ENCODE measurements at regions not wholly inside any gene's neighbourhood (a gene's known extent, or its start where the extent isn't known, plus 50 kb on each side); places are given as distances from the start of the nearest gene placed in this dataset.
"Not testable (repeated sequence)": the region's sequence is repeated elsewhere in the genome, so short reads cannot be mapped to it uniquely, and the experiment has no call there.

DNA sequence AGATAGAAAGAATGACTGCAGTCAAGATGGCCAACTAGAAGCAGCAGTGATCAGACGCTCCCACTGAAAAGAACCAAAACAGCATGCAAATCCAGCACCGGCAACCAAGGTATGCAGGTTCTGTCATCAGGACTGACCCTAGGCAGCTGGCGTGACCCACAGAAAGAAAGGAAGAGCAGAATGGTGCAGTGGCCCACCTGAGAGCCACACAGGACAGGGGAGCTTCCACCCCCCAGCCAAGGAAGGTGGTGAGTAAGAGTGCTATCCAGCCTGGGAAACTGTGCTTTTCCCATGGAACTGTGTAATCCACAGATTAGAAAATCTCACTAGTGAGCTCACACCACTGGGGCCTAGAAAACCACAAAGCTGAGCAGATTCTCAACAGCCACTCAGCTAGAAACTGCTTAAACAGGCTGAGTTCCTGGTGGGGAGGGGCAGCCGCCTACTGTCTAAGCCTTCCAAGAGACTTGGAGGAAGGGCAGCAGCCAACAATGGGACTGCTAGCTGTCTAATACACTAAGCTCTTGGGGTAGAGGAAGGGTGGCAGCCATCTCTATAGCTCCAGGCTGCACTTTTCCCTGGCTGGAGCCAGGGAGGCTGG lies 127.9 kb downstream of the EVA1A start:
- intact Hi-C loops (cut with micrococcal nuclease), result no loop called here

DNA sequence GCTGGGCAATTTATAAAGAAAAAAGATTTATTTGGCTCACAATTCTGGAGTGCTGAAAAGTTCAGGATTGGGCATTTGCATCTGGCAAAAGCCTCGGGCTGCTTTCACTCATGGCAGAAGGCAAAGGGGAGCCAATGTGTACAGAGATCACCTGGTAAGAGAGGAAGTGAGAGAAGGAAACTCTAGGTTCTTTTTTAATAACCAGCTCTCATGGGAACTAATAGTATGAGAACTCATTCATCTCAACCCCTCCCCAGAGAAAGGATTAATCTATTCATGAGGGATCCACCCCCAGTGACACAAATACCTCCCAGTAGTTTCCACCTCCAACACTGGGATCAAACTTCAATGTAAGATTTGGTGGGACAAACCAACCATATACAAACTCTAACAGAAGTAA lies 129.0 kb downstream of the EVA1A start:
- intact Hi-C loops (cut with micrococcal nuclease), result no loop called here

GRCh38 chr2:75431276-75431675 lies 129.5 kb downstream of the EVA1A start:
- intact Hi-C loops (cut with micrococcal nuclease), result no loop called here

GRCh38 chr2:75430449-75430848 lies 130.3 kb downstream of the EVA1A start:
- intact Hi-C loops (cut with micrococcal nuclease), result not testable (repeated sequence)

GRCh38 chr2:75428646-75429443 lies 131.9 kb downstream of the EVA1A start:
- intact Hi-C loops (cut with micrococcal nuclease), result no loop called here

DNA sequence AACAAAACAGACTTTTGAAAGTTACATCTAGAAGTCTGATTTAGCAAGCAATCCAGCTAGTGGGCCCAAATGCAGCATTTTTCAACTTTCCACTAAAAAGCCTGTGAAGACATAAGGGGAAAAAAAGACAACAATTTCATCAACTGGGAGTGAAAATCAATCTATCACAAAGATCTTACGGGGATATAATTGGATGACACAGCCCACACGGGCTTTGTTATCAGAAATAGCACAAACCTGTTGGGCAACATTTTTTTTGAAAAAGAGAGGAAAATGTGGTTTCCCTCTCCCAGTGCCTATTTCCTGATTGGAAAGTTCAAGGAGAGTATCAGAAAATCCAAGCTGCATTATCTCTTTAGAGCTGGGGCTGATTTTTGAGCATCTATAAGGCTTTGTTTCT lies 132.7 kb downstream of the EVA1A start:
- intact Hi-C loops (cut with micrococcal nuclease), result no loop called here

- intact Hi-C loops (cut with micrococcal nuclease), result no loop called here
Measured at GRCh38 chr2:75424936-75425619, 135.7 kb downstream of the EVA1A start.

GRCh38 chr2:75421986-75422385 lies 138.8 kb downstream of the EVA1A start:
- intact Hi-C loops (cut with micrococcal nuclease), result no loop called here

DNA sequence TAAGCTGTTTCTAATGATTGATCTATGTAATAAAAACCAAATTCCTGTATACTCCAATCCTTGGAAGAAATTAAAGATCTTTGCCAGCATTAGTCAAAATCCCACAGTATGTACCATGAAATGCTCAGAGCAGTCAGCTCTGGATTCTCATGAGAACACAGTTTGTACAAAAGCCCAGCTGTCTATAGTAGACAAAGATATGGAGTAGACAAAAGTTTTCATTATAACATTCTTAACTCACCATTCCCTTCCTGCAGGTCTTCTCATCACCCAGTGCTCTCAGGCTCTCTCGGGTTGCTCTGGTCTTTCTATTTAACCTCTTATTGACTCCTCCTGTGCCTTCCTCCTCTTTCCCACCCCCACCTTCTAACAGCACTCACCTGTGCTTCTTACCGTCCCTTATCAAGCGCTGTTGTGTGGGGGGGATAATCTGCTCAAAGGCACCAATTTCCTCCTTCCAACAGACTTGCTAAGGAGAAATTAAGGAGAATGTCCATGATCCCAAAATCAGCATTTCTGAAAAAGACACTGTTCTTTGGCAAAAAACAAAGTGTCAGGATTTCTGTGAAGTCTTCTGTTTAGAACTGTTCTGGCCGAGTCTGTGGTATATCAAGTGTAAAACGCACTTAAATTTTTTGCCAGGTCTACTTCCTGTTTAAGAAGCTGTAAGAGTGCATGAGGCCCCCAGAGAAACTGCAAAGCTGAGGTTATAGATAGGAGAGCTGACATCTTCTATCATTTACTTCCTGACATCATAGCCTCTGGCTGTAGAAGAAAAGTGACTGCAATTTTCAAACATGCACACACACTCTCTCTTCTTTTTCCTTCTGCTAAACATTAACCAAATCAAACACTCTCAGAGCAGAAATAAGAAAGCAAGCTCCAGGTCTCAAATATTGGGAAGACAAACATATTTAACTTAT lies 144.1 kb downstream of the EVA1A start:
- intact Hi-C loops (cut with micrococcal nuclease), result no loop called here

DNA sequence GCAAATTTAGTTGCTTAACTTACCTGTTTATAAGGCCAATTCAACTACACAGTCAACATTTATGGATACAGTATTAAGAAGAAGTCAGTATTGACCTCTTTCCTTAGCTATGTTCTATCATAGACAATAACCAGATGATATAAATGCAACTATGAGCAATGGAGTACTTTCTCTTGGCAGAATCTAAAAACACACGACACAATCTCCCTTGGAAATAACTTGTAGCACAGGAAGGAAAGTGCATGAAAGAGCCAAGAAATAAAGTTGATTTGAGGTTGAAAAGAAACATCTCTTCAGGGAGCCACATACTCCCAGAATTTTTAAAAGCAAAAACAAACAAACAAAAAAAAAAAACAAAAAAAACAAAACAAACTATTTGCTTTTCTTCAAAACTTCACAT lies 145.0 kb downstream of the EVA1A start:
- intact Hi-C loops (cut with micrococcal nuclease), result no loop called here

- intact Hi-C loops (cut with micrococcal nuclease), result no loop called here
Measured at GRCh38 chr2:75415111-75415626, 145.6 kb downstream of the EVA1A start.

GRCh38 chr2:75411574-75411973 lies 149.2 kb downstream of the EVA1A start:
- intact Hi-C loops (cut with micrococcal nuclease), result no loop called here

DNA sequence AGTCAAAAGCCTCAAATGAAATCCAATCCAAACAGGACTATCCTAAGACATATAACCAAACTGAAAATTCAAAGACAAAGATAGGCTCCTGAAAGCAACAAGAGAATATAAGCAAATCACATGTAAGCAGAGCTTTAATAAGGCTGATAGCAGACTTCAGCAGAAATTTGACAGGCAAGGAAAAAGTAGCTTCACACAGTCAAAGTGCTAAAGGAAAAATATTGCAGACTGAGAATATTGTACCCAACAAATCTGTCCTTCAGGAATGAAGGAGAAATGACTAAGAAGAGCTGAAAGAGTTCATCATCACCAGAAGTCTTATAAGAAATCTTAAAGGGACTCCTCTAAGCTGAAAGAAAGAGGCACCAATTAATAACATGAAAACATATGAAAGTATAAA lies 150.0 kb downstream of the EVA1A start:
- intact Hi-C loops (cut with micrococcal nuclease), result no loop called here

DNA sequence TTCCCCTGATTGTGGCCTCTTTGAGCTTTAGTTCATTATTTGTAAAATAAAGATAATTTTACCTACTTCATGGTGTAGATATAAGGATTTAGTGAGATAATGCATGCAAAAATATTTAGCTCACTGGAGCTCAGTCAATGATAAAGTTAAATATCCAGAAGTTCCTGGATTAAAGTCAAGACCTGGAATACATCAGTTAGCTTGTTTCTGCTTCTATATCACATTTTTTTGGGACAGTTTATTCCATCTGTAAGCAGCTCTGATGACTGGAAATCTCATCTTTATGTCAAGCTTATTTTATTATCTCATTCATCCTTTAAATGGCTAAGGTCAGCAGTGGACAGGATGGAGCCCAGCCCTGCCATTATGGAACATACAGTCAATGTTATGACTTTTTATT lies 152.0 kb downstream of the EVA1A start:
- intact Hi-C loops (cut with micrococcal nuclease), result no loop called here

- intact Hi-C loops (cut with micrococcal nuclease), result no loop called here
Measured at GRCh38 chr2:75407038-75407530, 153.7 kb downstream of the EVA1A start.

DNA sequence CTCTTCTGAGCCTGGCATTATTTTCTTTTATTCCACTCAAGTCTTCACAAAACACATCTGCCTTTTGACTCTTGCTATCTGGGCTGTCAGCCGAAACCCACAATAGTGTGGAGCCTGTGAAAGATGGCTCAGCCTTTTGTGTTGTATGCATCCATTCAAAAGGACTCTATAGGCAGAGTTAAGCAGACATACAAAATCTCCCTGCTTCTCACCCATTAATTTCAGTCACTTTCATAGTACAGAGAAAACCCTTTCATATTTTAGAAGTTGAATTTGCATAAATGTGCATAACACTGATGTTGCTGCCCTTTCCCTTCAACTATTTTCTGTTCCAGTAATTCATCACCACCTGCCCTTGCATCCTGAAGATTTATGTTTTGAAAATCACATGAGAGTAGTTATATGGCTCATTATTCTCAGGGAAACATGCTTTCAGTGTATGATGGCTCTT lies 154.6 kb downstream of the EVA1A start:
- intact Hi-C loops (cut with micrococcal nuclease), result no loop called here

DNA sequence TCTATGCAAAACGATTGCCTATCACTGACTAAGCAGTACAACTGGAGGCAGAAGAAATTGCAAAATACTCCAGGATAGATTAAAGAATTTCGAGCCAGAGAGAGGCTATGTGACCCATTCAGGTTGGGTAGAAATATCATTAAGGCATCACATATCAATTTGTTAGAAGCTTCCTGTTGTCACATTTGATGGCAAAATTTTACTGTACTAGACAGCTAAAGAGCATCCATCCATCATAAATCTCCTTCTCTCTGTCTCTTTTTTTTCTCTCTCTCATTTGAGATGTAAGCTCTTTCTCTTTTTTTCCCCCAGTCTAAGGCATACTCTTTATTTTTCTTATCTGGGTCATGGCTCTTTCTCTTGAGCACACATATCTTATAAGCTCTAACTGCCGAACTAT lies 155.7 kb downstream of the EVA1A start:
- intact Hi-C loops (cut with micrococcal nuclease), result loop anchor here (5.0 kb wide), 1 partner anchor 338 kb away; no protein-coding TSS in a partner anchor

DNA sequence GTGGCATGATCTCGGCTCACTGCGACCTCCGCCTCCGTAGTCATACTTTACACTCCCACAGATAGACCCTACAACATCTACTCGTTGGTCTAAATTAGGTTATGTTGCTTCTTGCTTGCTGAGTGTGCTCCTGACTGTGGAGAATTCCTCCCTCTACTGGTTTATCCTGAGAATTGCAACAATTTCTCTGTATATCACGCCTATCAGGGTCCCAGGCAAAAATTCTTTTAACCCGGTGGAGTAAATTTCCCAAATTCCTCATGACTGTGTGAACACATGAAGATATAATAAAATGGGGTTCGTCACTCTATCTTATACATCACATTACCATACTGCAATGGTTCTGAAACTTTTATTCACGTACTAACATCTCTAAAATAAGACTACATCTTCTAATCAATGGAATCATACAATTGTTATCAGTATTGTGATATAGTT lies 156.7 kb downstream of the EVA1A start:
- intact Hi-C loops (cut with micrococcal nuclease), result loop anchor here (5.0 kb wide), 1 partner anchor 337 kb away; no protein-coding TSS in a partner anchor

- intact Hi-C loops (cut with micrococcal nuclease), result no loop called here
Measured at GRCh38 chr2:75396314-75396713, 164.4 kb downstream of the EVA1A start.

- intact Hi-C loops (cut with micrococcal nuclease), result not testable (repeated sequence)
Measured at GRCh38 chr2:75394764-75395163, 166.0 kb downstream of the EVA1A start.

DNA sequence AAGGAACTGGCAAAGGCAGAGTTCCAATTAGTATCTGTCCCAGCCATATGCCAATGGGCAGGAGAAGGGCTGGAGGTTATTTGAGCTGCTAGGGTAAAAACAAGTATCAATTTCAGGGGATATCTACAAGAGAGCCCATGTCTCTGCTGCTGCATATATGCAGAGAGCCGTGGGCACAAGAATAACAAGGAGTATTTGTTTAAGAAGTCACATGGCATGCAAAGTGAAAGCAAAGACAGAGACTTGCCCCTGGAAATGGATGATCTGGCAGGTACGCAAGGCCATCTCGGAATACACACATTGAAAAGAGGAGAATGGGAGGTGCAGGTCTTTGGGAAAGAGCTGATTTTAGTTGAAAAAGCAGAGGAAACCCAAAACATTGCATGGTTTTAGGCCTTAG lies 170.6 kb downstream of the EVA1A start:
- intact Hi-C loops (cut with micrococcal nuclease), result no loop called here
